Chondrocyte (in vitro differentiated cells): ENCODE measurements at regions not wholly inside any gene's neighbourhood (a gene's known extent, or its start where the extent isn't known, plus 50 kb on each side); places are given as distances from the start of the nearest gene placed in this dataset.
"Not testable (repeated sequence)": the region's sequence is repeated elsewhere in the genome, so short reads cannot be mapped to it uniquely, and the experiment has no call there.

ENCODE experiments used
- DNase-seq: peaks from one replicate; pipeline ENCODE4 v3.0.0; 2021; ENCODE audit warnings: mixed read lengths, low spot score
- H3K27ac Mint-ChIP-seq: one replicate; pipeline ENCODE4 v1.8.0; 2021; ENCODE audit warnings: mild to moderate bottlenecking, moderate library complexity, mixed read lengths; ENCODE audit not compliant: unreplicated experiment
- H3K27me3 Mint-ChIP-seq: 2 replicates; pipeline ENCODE4 v1.8.0; 2021; ENCODE audit warnings: low read depth, mixed read lengths
- H3K36me3 Mint-ChIP-seq: 2 replicates; pipeline ENCODE4 v1.8.0; 2021; ENCODE audit warnings: low read depth, mixed read lengths
- H3K4me1 Mint-ChIP-seq: 2 replicates; pipeline ENCODE4 v1.8.0; 2021; ENCODE audit warnings: low read depth, mild to moderate bottlenecking, mixed read lengths
- H3K4me3 Mint-ChIP-seq: one replicate; pipeline ENCODE4 v1.8.0; 2021; ENCODE audit warnings: mild to moderate bottlenecking, moderate library complexity, mixed read lengths; ENCODE audit not compliant: unreplicated experiment
- H3K9me3 Mint-ChIP-seq: 2 replicates; pipeline ENCODE4 v1.8.0; 2021; ENCODE audit warnings: low read depth, mixed read lengths
- TF ChIP-seq, protein P1 (sequence below): fragments of 200-600 bp; sonication (generic); IDR thresholded peaks from 2 replicates; pipeline ENCODE4 v1.5.0; 2021; ENCODE audit warnings: antibody characterized with exemption, mild to moderate bottlenecking, moderate library complexity

DNA sequence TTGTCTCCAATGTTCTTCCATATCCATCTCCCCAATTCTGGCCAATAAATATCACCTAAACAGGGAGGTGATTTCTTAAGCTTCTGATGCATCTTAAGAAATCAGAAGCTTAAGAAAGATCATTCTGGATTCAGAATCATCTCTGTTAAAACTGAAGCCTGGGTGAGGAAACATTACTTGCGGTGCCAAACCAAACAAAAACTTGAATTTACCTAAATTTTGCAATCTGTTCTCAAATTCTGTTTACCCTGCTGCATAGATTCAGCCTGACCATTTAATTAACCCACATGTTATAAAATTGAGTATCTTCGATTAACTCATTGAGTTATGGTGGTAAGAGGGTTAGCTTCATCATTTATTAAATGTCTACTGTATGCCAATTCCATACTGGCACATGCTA is 204.4 kb upstream of the ZNF385D start:
- no peak overlapping the region for H3K27ac Mint-ChIP-seq
- no peak overlapping the region for H3K4me3 Mint-ChIP-seq
- TF ChIP-seq, protein P1, sequence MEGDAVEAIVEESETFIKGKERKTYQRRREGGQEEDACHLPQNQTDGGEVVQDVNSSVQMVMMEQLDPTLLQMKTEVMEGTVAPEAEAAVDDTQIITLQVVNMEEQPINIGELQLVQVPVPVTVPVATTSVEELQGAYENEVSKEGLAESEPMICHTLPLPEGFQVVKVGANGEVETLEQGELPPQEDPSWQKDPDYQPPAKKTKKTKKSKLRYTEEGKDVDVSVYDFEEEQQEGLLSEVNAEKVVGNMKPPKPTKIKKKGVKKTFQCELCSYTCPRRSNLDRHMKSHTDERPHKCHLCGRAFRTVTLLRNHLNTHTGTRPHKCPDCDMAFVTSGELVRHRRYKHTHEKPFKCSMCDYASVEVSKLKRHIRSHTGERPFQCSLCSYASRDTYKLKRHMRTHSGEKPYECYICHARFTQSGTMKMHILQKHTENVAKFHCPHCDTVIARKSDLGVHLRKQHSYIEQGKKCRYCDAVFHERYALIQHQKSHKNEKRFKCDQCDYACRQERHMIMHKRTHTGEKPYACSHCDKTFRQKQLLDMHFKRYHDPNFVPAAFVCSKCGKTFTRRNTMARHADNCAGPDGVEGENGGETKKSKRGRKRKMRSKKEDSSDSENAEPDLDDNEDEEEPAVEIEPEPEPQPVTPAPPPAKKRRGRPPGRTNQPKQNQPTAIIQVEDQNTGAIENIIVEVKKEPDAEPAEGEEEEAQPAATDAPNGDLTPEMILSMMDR, result no peak
- DNase-seq, result no peak
- peaks cover 2% of the 10 kb centered on the region for H3K9me3 Mint-ChIP-seq
- H3K27me3 Mint-ChIP-seq, result no peaks in the 10 kb centered on the region
- peaks cover 20% of the 10 kb centered on the region for H3K4me1 Mint-ChIP-seq
- H3K36me3 Mint-ChIP-seq, result no peaks in the 10 kb centered on the region

DNA sequence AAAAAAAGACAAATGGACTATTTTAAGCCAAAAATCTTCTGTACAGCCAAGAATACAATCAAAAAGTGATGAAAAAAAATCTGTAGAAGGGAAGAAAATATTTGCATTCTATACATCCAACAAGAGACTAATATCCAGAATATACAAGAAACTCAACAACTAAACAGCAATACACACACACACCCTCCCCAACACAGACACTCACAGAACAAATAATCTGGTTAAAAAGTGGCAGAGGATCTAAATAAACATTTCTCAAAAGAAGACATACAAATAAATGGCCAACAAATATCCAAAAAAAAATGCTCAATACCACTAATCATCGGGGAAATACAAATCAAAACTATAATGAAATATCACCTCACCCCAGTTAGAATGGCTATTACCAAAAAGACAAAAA is 209.0 kb upstream of the ZNF385D start:
- Mint-ChIP-seq H3K4me3 (no peak overlapping the region), H3K27ac (no peak overlapping the region), H3K9me3 (no peaks in the 10 kb centered on the region), H3K27me3 (no peaks in the 10 kb centered on the region), H3K36me3 (no peaks in the 10 kb centered on the region), H3K4me1 (peaks cover 28% of the 10 kb centered on the region)
- DNase-seq, result no peak
- TF ChIP-seq, protein P1, result no peak

DNA sequence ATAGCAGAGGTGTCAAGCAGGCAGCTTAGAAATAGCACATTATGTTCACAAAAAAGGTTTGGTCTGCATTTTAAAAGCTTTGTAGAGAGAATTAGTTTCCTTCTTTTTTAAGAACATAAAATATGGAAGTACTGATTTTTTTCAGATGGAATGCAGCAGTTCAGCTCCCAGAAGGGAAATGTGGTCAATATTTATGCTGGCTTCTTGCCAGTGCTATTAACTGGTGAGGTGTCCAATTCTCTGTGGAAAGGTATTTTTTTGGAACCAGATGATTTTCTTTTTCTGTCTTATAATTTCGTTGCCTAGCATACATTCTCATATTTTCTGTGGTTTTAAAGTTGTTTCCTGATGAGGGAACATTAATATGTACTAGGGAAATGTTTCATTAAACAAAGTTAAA is 211.4 kb upstream of the ZNF385D start:
- DNase-seq, result no peak
- TF ChIP-seq, protein P1, result no peak
- Mint-ChIP-seq H3K9me3 (no peaks in the 10 kb centered on the region), H3K27ac (no peak overlapping the region), H3K4me1 (peaks cover 29% of the 10 kb centered on the region), H3K4me3 (no peak overlapping the region), H3K36me3 (no peaks in the 10 kb centered on the region), H3K27me3 (no peaks in the 10 kb centered on the region)

DNA sequence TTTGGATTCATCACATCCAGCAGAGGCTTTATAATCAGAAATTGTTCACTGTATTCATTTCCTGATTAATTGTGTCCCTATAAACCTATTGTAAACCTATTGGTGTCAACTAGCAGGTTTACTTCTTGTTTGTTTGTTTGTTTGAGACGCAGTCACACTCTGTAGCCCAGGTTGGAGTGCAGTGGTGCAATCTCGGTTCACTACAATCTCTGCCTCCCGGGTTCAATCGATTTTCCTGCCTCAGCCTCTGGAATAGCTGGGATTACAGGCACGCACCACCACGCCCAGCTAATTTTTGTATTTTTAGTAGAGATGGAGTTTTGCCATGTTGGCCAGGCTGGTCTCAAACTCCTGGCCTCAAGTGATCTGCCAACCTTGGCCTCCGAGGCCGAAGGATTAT is 215.4 kb upstream of the ZNF385D start:
- not testable (repeated sequence) for H3K9me3 Mint-ChIP-seq, H3K27me3 Mint-ChIP-seq, H3K4me3 Mint-ChIP-seq, H3K36me3 Mint-ChIP-seq, DNase-seq, H3K27ac Mint-ChIP-seq
- peaks cover 22% of the 10 kb centered on the region for H3K4me1 Mint-ChIP-seq

DNA sequence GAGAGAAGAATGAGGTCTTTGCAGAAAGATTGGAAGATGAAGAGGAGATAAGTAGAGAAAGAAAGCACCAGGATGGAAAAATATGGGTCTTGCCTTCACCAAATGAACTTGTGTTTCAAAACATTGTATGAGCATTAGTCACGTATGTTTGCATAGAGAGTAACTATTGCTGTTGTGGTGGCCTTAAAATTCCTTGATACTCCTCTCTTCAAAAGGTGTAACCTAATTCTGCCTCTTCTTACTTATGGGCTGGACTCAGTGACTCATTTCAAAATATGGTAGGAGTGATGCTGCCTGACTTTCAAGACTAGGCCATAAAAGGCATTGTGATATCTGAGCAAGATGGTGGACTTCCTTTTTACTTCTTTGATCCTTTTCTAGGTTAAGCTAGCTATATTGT is 228.7 kb upstream of the ZNF385D start:
- Mint-ChIP-seq H3K27ac (no peak overlapping the region), H3K4me3 (no peak overlapping the region), H3K27me3 (no peaks in the 10 kb centered on the region), H3K4me1 (peaks cover 6% of the 10 kb centered on the region), H3K36me3 (no peaks in the 10 kb centered on the region), H3K9me3 (peaks cover 6% of the 10 kb centered on the region)
- no peak for DNase-seq
- TF ChIP-seq, protein P1, result no peak

DNA sequence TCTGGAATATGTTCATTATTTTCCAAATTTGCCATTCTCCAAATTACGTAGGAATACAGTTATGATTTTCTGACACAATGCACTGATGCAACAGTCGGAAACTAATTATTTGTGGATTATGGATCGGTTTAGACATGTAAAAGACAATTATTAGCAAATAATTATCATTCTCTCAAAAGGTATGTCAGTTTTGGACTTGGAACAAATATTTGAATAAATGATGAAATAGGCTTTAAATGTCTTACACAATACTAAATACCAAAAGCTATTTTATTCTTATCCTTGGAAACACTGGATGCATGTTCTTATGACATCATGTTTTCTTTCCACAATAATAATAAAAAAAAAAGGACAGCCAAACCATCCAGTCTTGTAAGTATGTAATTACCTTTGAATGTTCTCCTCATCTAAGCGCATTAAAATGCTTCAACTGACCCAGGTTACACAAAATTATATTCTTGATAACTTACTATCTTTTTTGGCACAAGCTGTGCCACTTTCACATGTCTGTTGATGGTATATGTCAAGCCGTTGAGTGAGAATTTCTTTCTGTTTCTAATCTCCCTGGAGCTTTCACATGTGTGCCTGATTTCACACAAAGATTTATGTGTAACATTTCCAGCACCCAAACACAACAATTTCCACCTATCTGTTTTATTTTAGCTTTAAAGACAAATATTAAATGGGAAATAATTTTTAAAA is 238.5 kb upstream of the ZNF385D start:
- Mint-ChIP-seq H3K27me3 (peaks cover 5% of the 10 kb centered on the region), H3K27ac (no peak overlapping the region), H3K4me3 (no peak overlapping the region), H3K36me3 (no peaks in the 10 kb centered on the region), H3K9me3 (peaks cover 2% of the 10 kb centered on the region), H3K4me1 (no peaks in the 10 kb centered on the region)
- TF ChIP-seq, protein P1, result no peak
- DNase-seq, result no peak
